ENCODE measurements at regions not wholly inside any gene's neighbourhood (a gene's known extent, or its start where the extent isn't known, plus 50 kb on each side); places are given as distances from the start of the nearest gene placed in this dataset.
"Not testable (repeated sequence)": the region's sequence is repeated elsewhere in the genome, so short reads cannot be mapped to it uniquely, and the experiment has no call there.

- peaks cover 45 to 67% of the 10 kb centered on the region in 2 experiments for H3K36me3 ChIP-seq (ENCODE audit: control insufficient read depth in 1 of 2, insufficient read depth in 2 of 2, low read depth in 1 of 2, low read length in 2 of 2)
- not testable (repeated sequence) for H2BK5ac ChIP-seq (ENCODE audit: low read depth, low read length, poor library complexity, severe bottlenecking); H2BK120ac ChIP-seq (ENCODE audit: low read depth, low read length); H3K4ac ChIP-seq (ENCODE audit: low read depth in 1 of 2, low read length in 2 of 2); H3K9ac ChIP-seq (ENCODE audit: low read length); H3K14ac ChIP-seq (ENCODE audit: low read length in 2 of 2); H2BK15ac ChIP-seq (ENCODE audit: low read depth, poor library complexity, severe bottlenecking); H3K27me3 ChIP-seq (ENCODE audit: control insufficient read depth in 1 of 2, insufficient read depth in 1 of 2, low read length in 2 of 2); H3K4me2 ChIP-seq (ENCODE audit: low read length, poor library complexity, severe bottlenecking); H3K18ac ChIP-seq (ENCODE audit: low read depth in 1 of 2, low read length in 2 of 2); H3K23ac ChIP-seq (ENCODE audit: low read length in 2 of 2); H2AK5ac ChIP-seq (ENCODE audit: low read length, severe bottlenecking); H3K9me3 ChIP-seq (ENCODE audit: control insufficient read depth, low read length); H2AFZ ChIP-seq (ENCODE audit: low read depth, low read length); DNase-seq; H3K27ac ChIP-seq (ENCODE audit: low read length, poor library complexity, severe bottlenecking); H4K91ac ChIP-seq (ENCODE audit: low read length); H4K8ac ChIP-seq (ENCODE audit: low read length); H3K79me1 ChIP-seq (replicated peaks; ENCODE audit: low read length, poor library complexity, severe bottlenecking); H2BK12ac ChIP-seq (ENCODE audit: low read length in 2 of 2); H3K4me3 ChIP-seq (ENCODE audit: insufficient read depth in 1 of 2, low read depth in 1 of 2, low read length in 2 of 2); H3K4me1 ChIP-seq (ENCODE audit: control insufficient read depth, insufficient read depth, low read depth, low read length)
- 97% methylated on average over 5 of the region's 9 CpGs for WGBS
Observed at GRCh38 chr3:195969341-195969740, 61.0 kb upstream of the TNK2 start.

DNA sequence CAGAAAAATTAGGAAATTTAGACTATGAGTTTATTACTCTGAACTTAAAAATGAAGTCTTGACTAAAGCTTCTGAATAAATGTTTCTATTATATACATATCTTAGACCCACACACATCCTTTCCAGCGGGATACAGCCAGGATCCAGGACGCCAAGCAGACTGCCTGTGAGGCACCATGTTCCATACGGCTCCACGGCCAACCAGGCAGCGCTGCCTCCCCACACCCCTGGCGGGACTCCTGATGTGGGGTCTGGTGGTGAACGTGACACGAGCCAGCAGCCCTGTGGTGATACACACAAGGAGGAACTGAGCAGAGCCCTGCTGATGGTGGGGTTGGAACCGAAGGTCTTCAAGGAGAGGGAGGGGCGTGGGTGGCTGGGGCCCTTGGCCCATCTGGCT lies 59.8 kb upstream of the TNK2 start:
- WGBS = 93% methylated on average over 4 of the region's 10 CpGs
- H4K8ac ChIP-seq (ENCODE audit: low read length); H3K4me1 ChIP-seq (ENCODE audit: control insufficient read depth, insufficient read depth, low read depth, low read length); H3K14ac ChIP-seq (ENCODE audit: low read length in 2 of 2); H2BK120ac ChIP-seq (ENCODE audit: low read depth, low read length); H2AK5ac ChIP-seq (ENCODE audit: low read length, severe bottlenecking); H3K9me3 ChIP-seq (ENCODE audit: control insufficient read depth, low read length); H4K91ac ChIP-seq (ENCODE audit: low read length); DNase-seq; H3K27me3 ChIP-seq (ENCODE audit: control insufficient read depth in 1 of 2, insufficient read depth in 1 of 2, low read length in 2 of 2); H3K9ac ChIP-seq (ENCODE audit: low read length); H3K27ac ChIP-seq (ENCODE audit: low read length, poor library complexity, severe bottlenecking); H2BK5ac ChIP-seq (ENCODE audit: low read depth, low read length, poor library complexity, severe bottlenecking); H2BK12ac ChIP-seq (ENCODE audit: low read length in 2 of 2); H3K79me1 ChIP-seq (replicated peaks; ENCODE audit: low read length, poor library complexity, severe bottlenecking); H2AFZ ChIP-seq (ENCODE audit: low read depth, low read length); H3K4me3 ChIP-seq (ENCODE audit: insufficient read depth in 1 of 2, low read depth in 1 of 2, low read length in 2 of 2); H3K4ac ChIP-seq (ENCODE audit: low read depth in 1 of 2, low read length in 2 of 2); H2BK15ac ChIP-seq (ENCODE audit: low read depth, poor library complexity, severe bottlenecking); H3K23ac ChIP-seq (ENCODE audit: low read length in 2 of 2); H3K4me2 ChIP-seq (ENCODE audit: low read length, poor library complexity, severe bottlenecking); H3K18ac ChIP-seq (ENCODE audit: low read depth in 1 of 2, low read length in 2 of 2): not testable (repeated sequence)
- peaks cover 42 to 63% of the 10 kb centered on the region in 2 experiments for H3K36me3 ChIP-seq (ENCODE audit: control insufficient read depth in 1 of 2, insufficient read depth in 2 of 2, low read depth in 1 of 2, low read length in 2 of 2)

GRCh38 chr3:195967387-195967720 lies 59.0 kb upstream of the TNK2 start:
- peaks cover 46 to 68% of the 10 kb centered on the region in 2 experiments for H3K36me3 ChIP-seq (ENCODE audit: control insufficient read depth in 1 of 2, insufficient read depth in 2 of 2, low read depth in 1 of 2, low read length in 2 of 2)
- H4K8ac ChIP-seq (ENCODE audit: low read length); H3K18ac ChIP-seq (ENCODE audit: low read depth in 1 of 2, low read length in 2 of 2); H3K4ac ChIP-seq (ENCODE audit: low read depth in 1 of 2, low read length in 2 of 2); H3K9me3 ChIP-seq (ENCODE audit: control insufficient read depth, low read length); H3K9ac ChIP-seq (ENCODE audit: low read length); H4K91ac ChIP-seq (ENCODE audit: low read length); H3K23ac ChIP-seq (ENCODE audit: low read length in 2 of 2); H2BK12ac ChIP-seq (ENCODE audit: low read length in 2 of 2); H2BK15ac ChIP-seq (ENCODE audit: low read depth, poor library complexity, severe bottlenecking); H3K4me1 ChIP-seq (ENCODE audit: control insufficient read depth, insufficient read depth, low read depth, low read length); H3K4me2 ChIP-seq (ENCODE audit: low read length, poor library complexity, severe bottlenecking); H3K14ac ChIP-seq (ENCODE audit: low read length in 2 of 2); H2BK120ac ChIP-seq (ENCODE audit: low read depth, low read length); H2BK5ac ChIP-seq (ENCODE audit: low read depth, low read length, poor library complexity, severe bottlenecking); H3K27me3 ChIP-seq (ENCODE audit: control insufficient read depth in 1 of 2, insufficient read depth in 1 of 2, low read length in 2 of 2); H2AK5ac ChIP-seq (ENCODE audit: low read length, severe bottlenecking); H2AFZ ChIP-seq (ENCODE audit: low read depth, low read length); DNase-seq; H3K4me3 ChIP-seq (ENCODE audit: insufficient read depth in 1 of 2, low read depth in 1 of 2, low read length in 2 of 2); H3K27ac ChIP-seq (ENCODE audit: low read length, poor library complexity, severe bottlenecking); H3K79me1 ChIP-seq (replicated peaks; ENCODE audit: low read length, poor library complexity, severe bottlenecking): not testable (repeated sequence)
- WGBS = no CpG with 5 or more reads among the region's 16 CpGs

- H4K91ac ChIP-seq (ENCODE audit: low read length); H3K9me3 ChIP-seq (ENCODE audit: control insufficient read depth, low read length); H2AFZ ChIP-seq (ENCODE audit: low read depth, low read length); H3K27me3 ChIP-seq (ENCODE audit: control insufficient read depth in 1 of 2, insufficient read depth in 1 of 2, low read length in 2 of 2); DNase-seq; H3K4me2 ChIP-seq (ENCODE audit: low read length, poor library complexity, severe bottlenecking); H4K8ac ChIP-seq (ENCODE audit: low read length); H3K14ac ChIP-seq (ENCODE audit: low read length in 2 of 2); H3K4me3 ChIP-seq (ENCODE audit: insufficient read depth in 1 of 2, low read depth in 1 of 2, low read length in 2 of 2); H3K79me1 ChIP-seq (replicated peaks; ENCODE audit: low read length, poor library complexity, severe bottlenecking); H2BK12ac ChIP-seq (ENCODE audit: low read length in 2 of 2); H3K4ac ChIP-seq (ENCODE audit: low read depth in 1 of 2, low read length in 2 of 2); H2BK15ac ChIP-seq (ENCODE audit: low read depth, poor library complexity, severe bottlenecking); H2BK120ac ChIP-seq (ENCODE audit: low read depth, low read length); H3K18ac ChIP-seq (ENCODE audit: low read depth in 1 of 2, low read length in 2 of 2); H3K4me1 ChIP-seq (ENCODE audit: control insufficient read depth, insufficient read depth, low read depth, low read length); H2AK5ac ChIP-seq (ENCODE audit: low read length, severe bottlenecking); H3K23ac ChIP-seq (ENCODE audit: low read length in 2 of 2); H2BK5ac ChIP-seq (ENCODE audit: low read depth, low read length, poor library complexity, severe bottlenecking); H3K27ac ChIP-seq (ENCODE audit: low read length, poor library complexity, severe bottlenecking); H3K9ac ChIP-seq (ENCODE audit: low read length): not testable (repeated sequence)
- peaks cover 44 to 64% of the 10 kb centered on the region in 2 experiments for H3K36me3 ChIP-seq (ENCODE audit: control insufficient read depth in 1 of 2, insufficient read depth in 2 of 2, low read depth in 1 of 2, low read length in 2 of 2)
- 95% methylated on average over 7 of the region's 15 CpGs for WGBS
Observed at GRCh38 chr3:195966563-195967386, 58.4 kb upstream of the TNK2 start.

All from mesenchymal stem cell (in vitro differentiated cells and primary cell).